ENCODE measurements at regions not wholly inside any gene's neighbourhood (a gene's known extent, or its start where the extent isn't known, plus 50 kb on each side); places are given as distances from the start of the nearest gene placed in this dataset.

DNA sequence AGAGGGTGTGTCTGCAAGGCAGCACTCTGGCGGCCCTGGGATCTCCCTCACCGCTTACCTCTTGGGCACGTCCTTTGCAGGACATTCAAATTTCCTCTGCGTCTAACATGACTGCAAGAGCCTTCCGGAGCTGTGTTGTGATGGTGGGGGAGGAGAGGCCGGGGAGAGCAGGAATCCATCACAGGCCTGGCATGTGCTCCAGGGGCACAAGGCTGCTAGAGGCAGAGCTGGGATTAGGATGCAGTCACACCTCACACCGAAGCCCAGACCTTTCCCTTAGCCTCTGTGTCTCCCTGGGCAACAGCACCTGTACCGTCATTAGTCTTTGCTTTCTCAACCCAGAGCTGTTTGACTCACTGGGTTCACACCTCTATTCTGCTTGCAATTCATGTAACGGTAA, 111.3 kb downstream of the CMPK2 start:
- TF ChIP-seq CTCF (IDR thresholded peaks at IDR 0.05; ENCODE audit: insufficient read depth, low read depth, low read length) = no peak
- no peak for TF ChIP-seq EZH2 (IDR thresholded peaks at IDR 0.05; ENCODE audit: insufficient read depth, low read length)
